Liver (tissue), 3 donors: ENCODE measurements at regions not wholly inside any gene's neighbourhood (a gene's known extent, or its start where the extent isn't known, plus 50 kb on each side); places are given as distances from the start of the nearest gene placed in this dataset.

ENCODE experiments used
- JUND ChIP-seq, 2 donors: IDR thresholded peaks; 2 replicates each; pipeline ENCODE4 v1.6.1; 2016; ENCODE audit warnings: antibody characterized with exemption in 2 of 2
- RAD21 ChIP-seq, 2 donors: IDR thresholded peaks; 2 replicates each; pipeline ENCODE4 v1.6.1; 2016; ENCODE audit warnings: antibody characterized with exemption in 2 of 2, mild to moderate bottlenecking in 2 of 2
- TF ChIP-seq, protein P1 (sequence below): fragments of 150-350 bp; IDR thresholded peaks from 2 replicates; pipeline ENCODE4 v1.5.1; 2017; ENCODE audit warnings: improper control_type of control experiment, low read depth, low read length; ENCODE audit not compliant: missing input control
- TF ChIP-seq, protein P2 (sequence below): IDR thresholded peaks from 2 replicates; pipeline ENCODE4 v1.6.1; 2016; ENCODE audit warnings: antibody characterized with exemption
- donor health status: healthy.
- donor health status: healthy.

DNA sequence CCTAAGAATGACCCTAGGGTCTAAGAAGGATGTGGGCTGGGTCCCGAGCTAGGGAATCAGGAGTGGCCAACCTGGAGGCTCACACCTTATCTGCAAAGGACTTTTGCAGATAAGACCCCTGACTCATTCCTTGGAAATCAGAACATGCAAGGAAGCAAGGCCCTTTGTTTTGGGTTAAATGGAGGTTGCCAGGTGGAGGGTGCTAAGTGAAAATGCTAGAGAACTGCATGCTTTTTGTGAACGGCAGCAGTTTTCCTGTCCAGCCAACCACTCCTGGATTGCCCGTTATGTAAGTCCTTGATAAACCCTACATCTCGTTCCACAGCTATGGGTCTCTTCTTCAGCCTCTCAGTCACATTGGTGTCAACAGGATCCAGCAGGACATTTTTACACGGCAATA lies 52.1 kb upstream of the CST7 start:
- TF ChIP-seq JUND (IDR thresholded peaks at IDR 0.05) (no peak), RAD21 (IDR thresholded peaks at IDR 0.05) (no peak)
- TF ChIP-seq, protein P1, sequence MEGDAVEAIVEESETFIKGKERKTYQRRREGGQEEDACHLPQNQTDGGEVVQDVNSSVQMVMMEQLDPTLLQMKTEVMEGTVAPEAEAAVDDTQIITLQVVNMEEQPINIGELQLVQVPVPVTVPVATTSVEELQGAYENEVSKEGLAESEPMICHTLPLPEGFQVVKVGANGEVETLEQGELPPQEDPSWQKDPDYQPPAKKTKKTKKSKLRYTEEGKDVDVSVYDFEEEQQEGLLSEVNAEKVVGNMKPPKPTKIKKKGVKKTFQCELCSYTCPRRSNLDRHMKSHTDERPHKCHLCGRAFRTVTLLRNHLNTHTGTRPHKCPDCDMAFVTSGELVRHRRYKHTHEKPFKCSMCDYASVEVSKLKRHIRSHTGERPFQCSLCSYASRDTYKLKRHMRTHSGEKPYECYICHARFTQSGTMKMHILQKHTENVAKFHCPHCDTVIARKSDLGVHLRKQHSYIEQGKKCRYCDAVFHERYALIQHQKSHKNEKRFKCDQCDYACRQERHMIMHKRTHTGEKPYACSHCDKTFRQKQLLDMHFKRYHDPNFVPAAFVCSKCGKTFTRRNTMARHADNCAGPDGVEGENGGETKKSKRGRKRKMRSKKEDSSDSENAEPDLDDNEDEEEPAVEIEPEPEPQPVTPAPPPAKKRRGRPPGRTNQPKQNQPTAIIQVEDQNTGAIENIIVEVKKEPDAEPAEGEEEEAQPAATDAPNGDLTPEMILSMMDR: no peak
- TF ChIP-seq, protein P2, sequence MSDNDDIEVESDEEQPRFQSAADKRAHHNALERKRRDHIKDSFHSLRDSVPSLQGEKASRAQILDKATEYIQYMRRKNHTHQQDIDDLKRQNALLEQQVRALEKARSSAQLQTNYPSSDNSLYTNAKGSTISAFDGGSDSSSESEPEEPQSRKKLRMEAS: no peak
